Mucosa of descending colon (tissue), 3 donors: ENCODE measurements at regions not wholly inside any gene's neighbourhood (a gene's known extent, or its start where the extent isn't known, plus 50 kb on each side); places are given as distances from the start of the nearest gene placed in this dataset.

Source experiments
- ATAC-seq: fragments of 200-7000 bp; cut with Tn5 transposase; one replicate; pipeline ENCODE4 v1.9.1; 2020; ENCODE audit warnings: mild to moderate bottlenecking, moderate library complexity
- DNase-seq, 3 donors: peaks; one replicate each; pipeline ENCODE4 v3.0.0-alpha.2; 2020
- H3K36me3 ChIP-seq: fragments of 200-600 bp; one replicate; pipeline ENCODE4 v1.8.0; 2021; ENCODE audit warnings: low read depth, mild to moderate bottlenecking
- H3K4me1 ChIP-seq: fragments of 200-600 bp; one replicate; pipeline ENCODE4 v1.8.0; 2021; ENCODE audit warnings: low read depth, mild to moderate bottlenecking
- H3K4me3 ChIP-seq: fragments of 200-600 bp; one replicate; pipeline ENCODE4 v1.8.0; 2021; ENCODE audit warnings: mild to moderate bottlenecking
- H3K9me3 ChIP-seq: fragments of 200-600 bp; one replicate; pipeline ENCODE4 v1.8.0; 2021; ENCODE audit warnings: mild to moderate bottlenecking
- intact Hi-C, 2 donors: fragments of 100-400 bp; cut with DNase I in 1 of 2; cut with micrococcal nuclease in 1 of 2; formaldehyde crosslinking; loops; one replicate each; pipeline versions ENCODE4 v1.11.0 to v1.11.1; 2022; cut with DNase I, micrococcal nuclease
- TF ChIP-seq, protein P1 (sequence below): fragments of 200-600 bp; IDR thresholded peaks from one replicate; pipeline ENCODE4 v1.8.0; 2022; ENCODE audit warnings: antibody characterized with exemption, mild to moderate bottlenecking
- donor health status: DM: no; HTN: no; CAD: no; lungs with moderate emphysema.
- donor health status: DM: no; HTN: no; CAD: no.
- donor health status: DM: no; HTN: yes; CAD: no.

DNA sequence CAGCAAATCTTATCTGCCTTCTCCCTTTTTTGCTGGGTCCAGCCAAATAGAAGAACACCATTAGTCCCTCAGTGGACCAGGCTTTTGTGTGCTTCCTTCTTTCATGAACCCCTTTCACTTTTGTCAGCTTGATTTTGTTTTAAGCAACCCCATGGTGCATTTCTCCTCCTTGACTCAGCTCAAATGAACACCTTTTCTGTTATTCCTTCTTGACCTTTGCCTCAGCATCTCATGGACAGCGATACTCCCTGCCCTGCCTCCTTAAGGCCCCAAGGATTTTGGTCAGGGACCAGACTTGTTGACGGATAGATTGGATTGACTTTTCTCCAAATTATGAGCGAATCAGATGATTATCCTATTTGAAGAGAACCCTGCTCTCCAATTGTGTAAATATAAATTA lies 356.6 kb upstream of the USP24 start:
- H3K4me3 ChIP-seq: no peak overlapping the region
- ATAC-seq: no peak
- no peak for DNase-seq
- H3K36me3 ChIP-seq: no peaks in the 10 kb centered on the region
- H3K4me1 ChIP-seq: no peaks in the 10 kb centered on the region
- no peaks in the 10 kb centered on the region for H3K9me3 ChIP-seq
- TF ChIP-seq, protein P1, sequence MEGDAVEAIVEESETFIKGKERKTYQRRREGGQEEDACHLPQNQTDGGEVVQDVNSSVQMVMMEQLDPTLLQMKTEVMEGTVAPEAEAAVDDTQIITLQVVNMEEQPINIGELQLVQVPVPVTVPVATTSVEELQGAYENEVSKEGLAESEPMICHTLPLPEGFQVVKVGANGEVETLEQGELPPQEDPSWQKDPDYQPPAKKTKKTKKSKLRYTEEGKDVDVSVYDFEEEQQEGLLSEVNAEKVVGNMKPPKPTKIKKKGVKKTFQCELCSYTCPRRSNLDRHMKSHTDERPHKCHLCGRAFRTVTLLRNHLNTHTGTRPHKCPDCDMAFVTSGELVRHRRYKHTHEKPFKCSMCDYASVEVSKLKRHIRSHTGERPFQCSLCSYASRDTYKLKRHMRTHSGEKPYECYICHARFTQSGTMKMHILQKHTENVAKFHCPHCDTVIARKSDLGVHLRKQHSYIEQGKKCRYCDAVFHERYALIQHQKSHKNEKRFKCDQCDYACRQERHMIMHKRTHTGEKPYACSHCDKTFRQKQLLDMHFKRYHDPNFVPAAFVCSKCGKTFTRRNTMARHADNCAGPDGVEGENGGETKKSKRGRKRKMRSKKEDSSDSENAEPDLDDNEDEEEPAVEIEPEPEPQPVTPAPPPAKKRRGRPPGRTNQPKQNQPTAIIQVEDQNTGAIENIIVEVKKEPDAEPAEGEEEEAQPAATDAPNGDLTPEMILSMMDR: no peak
- intact Hi-C loops: no loop called here

DNA sequence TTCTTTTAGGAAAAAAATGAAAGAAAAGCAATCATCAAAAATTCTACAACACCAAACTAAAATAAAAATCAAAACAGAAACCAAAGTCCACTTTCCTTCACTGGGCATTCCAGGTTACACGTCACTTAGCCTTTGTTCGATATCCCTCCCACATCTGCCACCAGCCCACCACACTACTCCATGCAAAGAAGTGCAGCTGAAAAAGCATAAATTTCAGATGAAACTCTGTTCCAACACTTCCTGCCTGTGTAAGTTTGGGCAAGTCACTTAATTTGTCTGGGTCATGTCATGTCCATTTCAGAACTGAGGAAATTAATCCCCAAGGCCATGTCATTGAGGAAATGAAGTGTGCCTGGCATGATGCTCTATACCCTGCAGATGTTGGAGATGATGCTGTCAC lies 354.3 kb upstream of the USP24 start:
- Histone ChIP-seq H3K4me3 (no peak overlapping the region), H3K36me3 (no peaks in the 10 kb centered on the region), H3K4me1 (no peaks in the 10 kb centered on the region), H3K9me3 (no peaks in the 10 kb centered on the region)
- intact Hi-C loops: no loop called here
- TF ChIP-seq, protein P1: no peak
- DNase-seq (no peak), ATAC-seq (no peak)

DNA sequence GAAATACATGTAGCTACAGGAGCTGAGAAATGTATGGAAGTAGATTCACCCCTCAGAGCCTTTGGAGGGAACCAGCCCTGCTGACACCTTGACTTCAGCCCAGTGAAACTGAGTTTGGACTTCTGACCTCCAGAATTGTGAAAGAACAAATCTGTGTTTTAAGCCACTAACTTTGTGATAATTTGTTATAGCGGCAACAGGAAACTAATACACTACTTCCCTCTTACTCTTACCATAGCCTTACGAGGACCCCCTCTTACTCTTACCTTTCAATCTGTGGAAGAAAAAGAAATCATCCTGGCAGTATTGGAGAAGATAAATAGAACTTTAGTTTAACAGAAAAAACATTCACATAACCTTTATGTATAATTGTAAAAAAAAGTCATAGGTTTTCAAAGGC lies 353.6 kb upstream of the USP24 start:
- no peaks in the 10 kb centered on the region for H3K4me1 ChIP-seq
- no peaks in the 10 kb centered on the region for H3K36me3 ChIP-seq
- TF ChIP-seq, protein P1: no peak
- intact Hi-C loops: no loop called here
- H3K4me3 ChIP-seq: no peak overlapping the region
- no peaks in the 10 kb centered on the region for H3K9me3 ChIP-seq
- ATAC-seq (no peak), DNase-seq (no peak)

DNA sequence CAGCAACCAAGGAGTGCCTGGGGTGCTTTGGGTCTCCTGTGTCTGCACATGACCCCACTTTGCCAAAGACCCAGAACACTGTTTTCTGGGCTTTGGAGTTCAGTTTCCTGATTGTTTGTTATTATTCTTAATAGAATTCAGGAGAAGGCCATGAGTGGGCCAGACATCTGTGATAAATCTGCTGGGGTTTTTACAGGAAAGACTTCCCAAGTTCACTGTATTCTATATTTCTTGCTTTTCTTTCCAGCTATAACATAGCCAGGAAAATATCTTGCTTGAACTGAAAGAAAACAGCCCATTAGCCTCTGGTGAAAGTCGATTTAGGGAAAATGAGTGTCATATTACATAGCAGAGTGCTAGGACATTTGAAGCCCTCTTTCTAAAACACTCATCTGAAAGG lies 345.1 kb upstream of the USP24 start:
- H3K4me3 ChIP-seq: no peak overlapping the region
- ATAC-seq: no peak
- no peaks in the 10 kb centered on the region for H3K4me1 ChIP-seq
- intact Hi-C loops: no loop called here
- H3K9me3 ChIP-seq: no peaks in the 10 kb centered on the region
- TF ChIP-seq, protein P1: no peak
- DNase-seq: no peak
- no peaks in the 10 kb centered on the region for H3K36me3 ChIP-seq

DNA sequence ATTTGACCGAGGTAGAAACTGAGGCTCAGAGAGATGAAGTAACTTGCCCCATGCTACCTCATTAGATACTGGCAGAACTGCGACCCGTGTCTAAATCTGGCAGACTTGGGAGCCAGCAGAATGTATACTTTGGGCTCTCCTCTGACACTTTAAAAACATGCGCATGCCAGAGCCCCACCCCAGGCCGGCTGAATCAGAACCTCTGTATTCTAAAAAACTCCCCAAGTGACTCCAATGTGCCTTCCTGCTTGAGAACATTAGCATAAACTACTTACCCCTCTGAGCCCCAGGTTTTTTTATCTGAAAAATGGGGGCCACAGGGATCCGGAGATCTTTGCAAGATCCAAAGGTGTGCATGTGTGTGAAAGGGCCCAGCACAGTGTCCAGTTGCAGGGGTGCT lies 344.7 kb upstream of the USP24 start:
- H3K4me1 ChIP-seq: no peaks in the 10 kb centered on the region
- H3K4me3 ChIP-seq: no peak overlapping the region
- H3K9me3 ChIP-seq: no peaks in the 10 kb centered on the region
- DNase-seq: no peak
- H3K36me3 ChIP-seq: no peaks in the 10 kb centered on the region
- intact Hi-C loops: no loop called here
- TF ChIP-seq, protein P1: no peak
- no peak for ATAC-seq

DNA sequence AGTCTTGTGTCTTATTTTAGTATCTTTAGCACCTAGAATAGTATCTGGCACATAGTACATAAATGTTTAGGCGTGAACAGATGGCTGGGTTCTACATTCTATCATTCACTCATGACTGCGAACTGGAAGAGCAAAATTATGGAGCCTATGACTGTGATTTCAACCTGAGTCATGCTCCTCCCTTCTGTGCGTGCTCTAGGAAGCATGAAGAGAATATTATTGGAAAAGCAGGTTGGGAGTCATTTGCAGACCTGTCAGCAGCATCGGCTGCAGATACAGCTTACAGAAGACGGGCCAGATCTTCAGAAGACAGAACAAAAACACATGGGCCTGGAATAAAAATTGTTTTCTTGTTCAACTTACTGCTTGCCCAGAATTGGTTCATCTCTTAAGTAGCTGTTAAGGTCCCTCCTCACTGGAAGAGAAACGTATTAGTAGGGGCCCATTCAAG lies 344.0 kb upstream of the USP24 start:
- TF ChIP-seq, protein P1: no peak
- DNase-seq: no peak

More for the DNA sequence above, 344.0 kb upstream of the USP24 start:
- no peak for ATAC-seq
- Histone ChIP-seq H3K9me3 (no peaks in the 10 kb centered on the region), H3K4me1 (no peaks in the 10 kb centered on the region), H3K36me3 (no peaks in the 10 kb centered on the region), H3K4me3 (no peak overlapping the region)
- intact Hi-C loops: no loop called here
